ENCODE measurements at regions not wholly inside any gene's neighbourhood (a gene's known extent, or its start where the extent isn't known, plus 50 kb on each side); places are given as distances from the start of the nearest gene placed in this dataset.

DNA sequence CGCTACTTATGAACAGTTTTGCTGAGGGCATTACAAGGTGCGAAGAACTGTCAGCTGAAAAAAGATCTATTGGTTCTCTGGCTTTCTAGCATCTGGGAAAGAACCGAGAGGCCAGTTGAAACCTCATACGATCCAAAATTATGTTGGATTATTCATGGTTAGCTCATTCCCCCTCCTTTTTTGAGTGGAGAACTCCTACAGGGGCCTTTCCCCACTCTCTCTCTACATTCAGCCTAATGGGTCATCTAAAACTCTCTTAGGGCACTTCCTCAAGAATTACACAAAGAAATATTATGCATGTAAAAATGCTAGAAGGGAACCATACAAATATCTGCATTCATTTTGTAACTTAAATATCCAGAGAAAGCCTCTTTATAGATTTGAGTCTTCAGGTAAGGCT, 358.2 kb downstream of the ADGRL2 start:
- TF ChIP-seq POLR2A (IDR thresholded peaks at IDR 0.05) = no peak
- TF ChIP-seq, protein P1, sequence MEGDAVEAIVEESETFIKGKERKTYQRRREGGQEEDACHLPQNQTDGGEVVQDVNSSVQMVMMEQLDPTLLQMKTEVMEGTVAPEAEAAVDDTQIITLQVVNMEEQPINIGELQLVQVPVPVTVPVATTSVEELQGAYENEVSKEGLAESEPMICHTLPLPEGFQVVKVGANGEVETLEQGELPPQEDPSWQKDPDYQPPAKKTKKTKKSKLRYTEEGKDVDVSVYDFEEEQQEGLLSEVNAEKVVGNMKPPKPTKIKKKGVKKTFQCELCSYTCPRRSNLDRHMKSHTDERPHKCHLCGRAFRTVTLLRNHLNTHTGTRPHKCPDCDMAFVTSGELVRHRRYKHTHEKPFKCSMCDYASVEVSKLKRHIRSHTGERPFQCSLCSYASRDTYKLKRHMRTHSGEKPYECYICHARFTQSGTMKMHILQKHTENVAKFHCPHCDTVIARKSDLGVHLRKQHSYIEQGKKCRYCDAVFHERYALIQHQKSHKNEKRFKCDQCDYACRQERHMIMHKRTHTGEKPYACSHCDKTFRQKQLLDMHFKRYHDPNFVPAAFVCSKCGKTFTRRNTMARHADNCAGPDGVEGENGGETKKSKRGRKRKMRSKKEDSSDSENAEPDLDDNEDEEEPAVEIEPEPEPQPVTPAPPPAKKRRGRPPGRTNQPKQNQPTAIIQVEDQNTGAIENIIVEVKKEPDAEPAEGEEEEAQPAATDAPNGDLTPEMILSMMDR (IDR thresholded peaks at IDR 0.05) = no peak
- Histone ChIP-seq H3K27me3 (no peaks in the 10 kb centered on the region), H3K36me3 (no peaks in the 10 kb centered on the region), H3K4me1 (peaks cover 0 to 39% (median 16%) of the 10 kb centered on the region in 3 donors), H3K27ac (no peak overlapping the region), H3K4me3 (no peak overlapping the region), H3K9me3 (no peaks in the 10 kb centered on the region)
- DNase-seq = no peak
- 90% methylated on average over 4 of the region's 4 CpGs for WGBS, 2 donors
- intact Hi-C loops (cut with DNase I) = no loop called here

DNA sequence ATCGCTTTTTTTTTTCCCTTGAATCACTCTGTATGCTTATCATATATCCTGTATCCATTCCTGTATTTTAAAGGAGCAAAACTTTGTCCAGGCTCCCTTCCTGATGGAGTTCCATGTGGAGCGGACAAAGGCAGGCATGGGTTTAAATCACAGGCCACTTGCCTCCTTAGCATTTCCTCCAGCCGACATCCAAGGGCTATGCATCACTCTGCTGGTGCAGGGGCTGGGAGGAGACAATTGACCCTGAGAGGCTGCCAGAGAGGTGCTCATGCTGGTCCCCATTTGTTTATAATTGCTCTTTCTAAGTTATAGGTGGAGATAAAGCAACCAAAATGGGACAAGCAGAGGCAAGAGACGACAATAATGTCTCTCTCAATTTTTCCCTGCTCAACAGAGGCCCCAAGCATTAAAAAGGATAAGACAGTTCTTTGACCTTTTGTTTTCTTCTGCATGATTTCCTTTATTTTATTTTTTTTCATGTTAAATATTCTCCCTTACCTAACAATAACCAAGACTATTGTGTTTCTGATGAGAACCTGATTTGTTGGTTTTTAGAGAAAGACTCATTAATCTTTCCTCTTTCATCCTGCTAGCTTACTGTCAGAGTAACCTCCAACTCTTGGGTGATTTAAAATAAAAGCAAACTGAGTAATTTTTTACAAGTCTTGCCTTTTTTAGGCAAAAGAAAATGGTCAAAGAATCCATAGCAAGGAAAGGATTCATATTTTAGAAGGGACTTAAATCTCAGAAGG, 353.7 kb downstream of the ADGRL2 start:
- Histone ChIP-seq H3K27ac (no peak overlapping the region), H3K4me3 (no peak overlapping the region), H3K27me3 (no peaks in the 10 kb centered on the region), H3K36me3 (no peaks in the 10 kb centered on the region), H3K4me1 (peaks cover 0 to 1% (median 0%) of the 10 kb centered on the region in 3 donors), H3K9me3 (no peaks in the 10 kb centered on the region)
- no peak for DNase-seq
- intact Hi-C loops (cut with DNase I) = no loop called here
- 67 to 77% methylated on average over 3 to 4 of the region's 4 CpGs for WGBS, 2 donors
- TF ChIP-seq, protein P1 (IDR thresholded peaks at IDR 0.05) = no peak
- TF ChIP-seq POLR2A (IDR thresholded peaks at IDR 0.05) = no peak

DNA sequence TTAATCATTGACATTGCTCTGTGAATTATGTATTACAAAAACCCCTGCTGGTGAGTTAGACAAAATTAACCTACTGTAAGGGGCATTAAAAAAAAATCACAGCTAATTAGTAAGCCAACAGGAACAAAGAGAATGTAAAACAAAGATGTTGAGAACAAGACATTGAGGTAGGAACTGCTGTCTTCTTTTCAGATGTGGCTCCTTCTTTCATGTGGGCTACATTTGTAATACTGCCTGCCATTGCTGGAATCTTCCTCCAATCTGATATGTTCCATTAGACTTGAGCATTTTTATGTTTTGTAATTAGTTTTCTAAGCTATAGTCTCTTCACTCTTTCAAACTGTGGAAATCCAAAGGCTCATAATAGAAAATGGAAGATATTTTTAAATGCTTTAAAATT, 353.0 kb downstream of the ADGRL2 start:
- TF ChIP-seq, protein P1 (IDR thresholded peaks at IDR 0.05) = no peak
- no peak for TF ChIP-seq POLR2A (IDR thresholded peaks at IDR 0.05)
- H3K4me1 ChIP-seq = no peaks in the 10 kb centered on the region
- no peaks in the 10 kb centered on the region for H3K36me3 ChIP-seq
- intact Hi-C loops (cut with DNase I) = no loop called here
- no peak overlapping the region for H3K4me3 ChIP-seq
- no peak for DNase-seq
- H3K9me3 ChIP-seq = no peaks in the 10 kb centered on the region
- H3K27ac ChIP-seq = no peak overlapping the region
- no peaks in the 10 kb centered on the region for H3K27me3 ChIP-seq

DNA sequence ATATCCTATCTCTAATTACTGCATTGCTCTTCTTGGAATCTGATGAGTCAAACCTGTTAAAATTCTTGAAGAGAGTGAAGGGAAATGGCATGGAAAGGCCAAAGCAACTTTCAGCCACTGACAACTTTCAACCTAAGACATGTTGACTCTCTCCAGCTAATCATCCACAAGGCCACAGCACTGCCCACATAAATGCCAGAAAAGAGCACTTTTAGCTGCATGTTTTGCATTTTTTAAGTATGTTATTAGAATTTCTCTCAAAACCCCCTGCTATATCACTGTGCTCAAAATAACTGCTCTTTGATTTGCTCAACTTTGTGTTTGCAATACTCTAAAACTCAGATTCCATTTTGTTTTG, 352.5 kb downstream of the ADGRL2 start:
- H3K9me3 ChIP-seq = no peaks in the 10 kb centered on the region
- intact Hi-C loops (cut with DNase I) = no loop called here
- DNase-seq = no peak
- no peak overlapping the region for H3K27ac ChIP-seq
- TF ChIP-seq, protein P1 (IDR thresholded peaks at IDR 0.05) = no peak
- no peak for TF ChIP-seq POLR2A (IDR thresholded peaks at IDR 0.05)
- no peaks in the 10 kb centered on the region for H3K27me3 ChIP-seq
- H3K4me1 ChIP-seq = no peaks in the 10 kb centered on the region
- H3K4me3 ChIP-seq = no peak overlapping the region
- H3K36me3 ChIP-seq = no peaks in the 10 kb centered on the region

DNA sequence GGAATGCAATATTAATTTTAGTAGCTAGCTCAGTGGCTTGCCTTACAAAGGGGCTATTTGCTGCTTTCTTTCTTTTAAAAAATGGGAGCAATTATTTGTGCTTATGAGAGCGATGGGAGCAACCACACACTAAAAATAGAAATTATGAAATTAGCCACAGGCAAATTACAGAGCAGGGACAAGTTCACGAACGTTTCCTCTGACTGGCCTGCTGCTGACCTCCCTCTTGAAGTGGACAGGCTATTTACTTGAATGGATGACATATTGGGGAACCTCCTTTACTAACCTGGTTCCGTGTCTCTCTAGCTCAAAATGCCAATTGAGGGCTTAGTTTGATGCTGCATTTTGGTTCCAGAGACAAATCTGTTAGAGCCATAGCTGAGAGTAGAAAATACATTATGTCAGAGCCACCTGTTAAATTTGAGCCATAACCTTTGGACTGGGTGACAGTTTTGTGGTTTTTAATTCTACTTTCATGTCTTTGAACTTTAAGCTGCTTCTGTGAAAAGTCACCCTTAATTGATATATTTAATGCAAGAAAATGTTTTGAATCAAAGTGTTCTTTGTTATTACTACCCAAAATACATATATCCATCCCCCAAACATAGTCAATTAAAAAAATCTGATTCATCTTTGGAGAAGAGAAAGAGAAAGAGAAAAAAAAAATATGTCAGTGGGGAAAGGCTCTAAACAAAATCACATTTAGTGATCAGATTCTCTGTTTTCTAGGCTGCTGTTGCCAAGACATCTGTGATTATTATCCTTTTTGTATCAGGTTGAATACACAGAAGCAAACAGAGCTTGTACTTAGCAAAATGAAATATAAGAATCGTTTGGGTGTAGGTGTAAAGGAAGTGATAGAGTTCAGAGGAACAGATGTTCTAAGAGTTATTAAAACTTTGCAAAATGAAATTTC, 351.9 kb downstream of the ADGRL2 start:
- intact Hi-C loops (cut with DNase I) = no loop called here
- 36 to 55% methylated on average over 5 of the region's 5 CpGs for WGBS, 2 donors
- Histone ChIP-seq H3K36me3 (no peaks in the 10 kb centered on the region), H3K27me3 (no peaks in the 10 kb centered on the region), H3K4me3 (no peak overlapping the region), H3K27ac (no peak overlapping the region), H3K9me3 (no peaks in the 10 kb centered on the region), H3K4me1 (no peaks in the 10 kb centered on the region)
- no peak for DNase-seq
- TF ChIP-seq, protein P1 (IDR thresholded peaks at IDR 0.05) = no peak
